DOHH2 (cell line): ENCODE measurements at regions not wholly inside any gene's neighbourhood (a gene's known extent, or its start where the extent isn't known, plus 50 kb on each side); places are given as distances from the start of the nearest gene placed in this dataset.

Experiments used
- CTCF ChIP-seq: fragments of 200-600 bp; sonication (generic); IDR thresholded peaks from one replicate; pipeline ENCODE4 v1.5.1; 2014; ENCODE audit warnings: antibody characterized with exemption, mild to moderate bottlenecking, low read depth, low read length; ENCODE audit not compliant: poor library complexity, severe bottlenecking
- EZH2phosphoT487 ChIP-seq: fragments of 200-600 bp; sonication (generic); IDR thresholded peaks from 2 replicates; pipeline ENCODE4 v1.6.1; 2017; ENCODE audit warnings: borderline replicate concordance, mild to moderate bottlenecking, antibody characterized with exemption, low read length, moderate library complexity, mixed read lengths

GRCh38 chr5:124134941-124135340, 611.5 kb downstream of the ZNF608 start:
- TF ChIP-seq CTCF (no peak), EZH2phosphoT487 (no peak)
